Activated CD8-positive, alpha-beta memory T cell treated with anti-CD3 and anti-CD28 coated beads, Interleukin-2, amount 50 U/mL, for 24 hours (primary cell): ENCODE measurements at regions not wholly inside any gene's neighbourhood (a gene's known extent, or its start where the extent isn't known, plus 50 kb on each side); places are given as distances from the start of the nearest gene placed in this dataset.
"Not testable (repeated sequence)": the region's sequence is repeated elsewhere in the genome, so short reads cannot be mapped to it uniquely, and the experiment has no call there.

ENCODE experiments used
- DNase-seq: peaks from one replicate; pipeline ENCODE4 v3.0.0-alpha.2; 2020; ENCODE audit errors: extremely low read depth

DNA sequence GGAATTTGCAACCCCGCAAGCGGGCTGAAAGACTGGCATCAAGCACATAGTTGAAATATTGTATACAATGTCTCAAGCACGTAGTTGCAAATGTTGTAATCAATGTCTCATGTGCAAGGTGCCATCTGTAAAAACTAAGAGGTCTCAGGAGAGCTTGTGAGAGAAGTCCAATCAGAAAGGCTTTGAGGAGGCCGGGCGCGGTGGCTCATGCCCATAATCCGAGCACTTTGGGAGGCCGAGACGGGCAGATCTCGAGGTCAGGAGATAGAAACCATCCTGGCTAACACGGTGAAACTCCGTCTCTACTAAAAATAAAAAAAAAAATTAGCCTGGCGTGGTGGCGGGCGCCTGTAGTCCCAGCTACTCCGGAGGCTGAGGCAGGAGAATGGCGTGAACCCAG, 1414.7 kb downstream of the BRD1 start:
- not testable (repeated sequence) for DNase-seq

DNA sequence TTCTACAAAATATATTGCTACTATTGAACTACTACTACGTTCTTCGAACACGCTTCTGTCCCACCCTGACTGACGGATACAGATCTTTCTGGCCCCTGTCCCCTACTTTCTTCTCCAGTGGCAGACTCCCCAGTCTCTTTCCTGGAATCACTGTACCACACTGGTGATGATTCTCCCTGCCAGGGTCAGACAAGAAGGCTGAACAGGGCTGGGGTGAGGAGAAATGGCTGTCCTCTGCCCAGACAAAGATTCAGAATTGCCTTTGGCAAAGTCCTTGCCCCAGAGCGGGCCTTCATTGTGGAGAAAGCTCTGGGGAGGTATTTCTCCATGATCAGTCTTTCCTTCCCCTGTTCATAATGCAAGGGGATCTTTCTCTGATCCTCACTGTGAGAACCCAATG, 1417.1 kb downstream of the BRD1 start:
- DNase-seq: no peak

DNA sequence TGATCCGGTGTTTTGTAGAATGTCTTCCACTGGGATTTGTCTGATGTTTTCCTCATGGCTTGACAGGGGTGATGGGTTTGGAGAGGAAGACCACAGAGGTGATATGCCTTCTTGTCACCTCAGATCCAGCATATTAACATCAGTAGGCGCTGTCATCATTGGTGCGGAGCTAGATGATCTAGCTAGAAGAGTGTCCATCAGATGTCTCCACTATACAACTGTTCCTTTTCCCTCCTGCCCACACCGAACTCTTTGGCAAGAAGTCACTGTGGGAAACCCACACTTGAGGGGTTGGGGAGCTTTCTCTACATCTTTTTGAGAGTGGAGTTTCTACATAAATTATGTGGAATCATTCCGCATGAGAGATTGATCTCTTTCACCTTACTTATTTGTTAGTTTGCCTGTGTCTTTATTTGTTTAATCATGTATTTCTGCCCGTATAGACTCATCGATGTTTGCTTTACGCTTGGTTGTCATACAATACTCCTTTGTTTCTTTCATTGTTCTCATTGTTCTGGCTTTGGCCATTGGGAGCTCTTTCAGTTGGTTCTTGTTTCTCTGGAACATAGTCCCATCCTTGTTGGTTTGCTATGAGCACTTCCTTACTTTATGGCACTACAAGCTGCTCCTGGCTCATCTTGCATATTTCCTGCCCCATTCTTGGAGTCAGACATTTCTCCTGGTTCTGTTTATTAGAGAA, 1420.3 kb downstream of the BRD1 start:
- DNase-seq: no peak

DNA sequence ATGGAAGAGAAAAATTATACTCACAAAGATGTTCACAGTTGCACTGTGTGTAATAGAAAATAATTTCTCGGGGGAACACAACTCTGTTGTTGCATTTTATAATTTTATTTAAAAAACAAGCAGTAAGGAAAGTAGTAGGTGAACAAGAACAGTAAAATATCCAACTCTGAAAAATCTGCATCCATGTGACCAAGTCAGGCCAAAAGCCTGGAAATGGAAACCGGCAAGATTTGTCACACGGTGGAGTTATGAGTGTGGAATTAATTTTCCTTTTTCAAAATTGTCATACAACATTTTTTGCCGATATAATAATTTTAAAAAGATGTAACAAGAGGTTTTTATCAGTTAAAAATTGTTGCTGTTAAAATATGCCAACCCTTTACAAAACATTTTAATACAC, 1421.5 kb downstream of the BRD1 start:
- no peak for DNase-seq

DNA sequence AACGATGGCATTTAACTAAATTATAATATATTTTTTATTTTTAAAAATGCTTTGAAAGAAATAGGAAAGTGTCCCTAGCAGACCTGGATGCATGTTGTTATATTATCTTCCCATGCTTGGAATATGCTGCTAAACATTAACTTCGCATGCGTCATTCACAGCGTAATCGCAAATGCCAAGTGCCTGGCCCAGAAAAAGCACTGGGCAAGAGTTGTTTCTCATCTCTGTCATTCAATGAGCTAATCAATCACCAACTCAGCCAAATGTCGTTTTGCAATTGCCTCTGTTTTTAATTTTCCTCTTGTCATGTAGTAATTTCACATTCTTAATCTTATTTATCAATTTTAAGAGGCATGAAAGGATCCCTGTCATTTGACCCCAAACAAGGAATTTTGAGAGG, 1421.9 kb downstream of the BRD1 start:
- no peak for DNase-seq

DNA sequence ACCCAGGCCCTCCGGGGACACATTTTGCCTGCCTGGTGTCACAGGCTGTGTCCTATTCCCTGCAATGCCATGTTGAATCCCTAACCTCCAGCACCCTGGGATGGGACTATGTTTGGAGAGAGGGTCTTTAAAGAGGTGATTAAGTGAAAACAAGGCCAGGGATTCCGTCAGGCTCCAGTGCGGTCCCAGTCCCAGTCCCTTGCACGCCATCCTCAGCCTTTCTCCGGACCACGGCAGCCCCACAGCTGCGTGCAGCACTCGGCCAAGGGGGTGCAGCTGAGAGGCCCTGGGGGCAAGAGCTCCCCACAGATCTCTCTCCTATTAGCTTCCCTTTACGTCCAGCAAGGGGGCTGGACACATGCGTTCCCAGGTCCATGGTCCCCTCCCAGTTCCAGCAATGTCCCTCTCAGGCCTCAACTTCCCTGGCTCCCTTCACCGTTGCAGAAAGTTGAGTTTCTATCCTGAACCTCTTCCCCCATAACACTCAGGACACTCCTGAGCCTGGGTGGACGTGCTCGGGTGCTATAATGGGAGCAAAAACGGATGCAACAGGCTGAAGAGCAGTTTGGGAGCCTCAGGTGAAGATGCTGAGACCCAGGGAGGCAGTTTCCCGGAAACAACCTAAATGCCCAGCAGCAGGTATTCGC, 1422.7 kb downstream of the BRD1 start:
- DNase-seq: no peak

DNA sequence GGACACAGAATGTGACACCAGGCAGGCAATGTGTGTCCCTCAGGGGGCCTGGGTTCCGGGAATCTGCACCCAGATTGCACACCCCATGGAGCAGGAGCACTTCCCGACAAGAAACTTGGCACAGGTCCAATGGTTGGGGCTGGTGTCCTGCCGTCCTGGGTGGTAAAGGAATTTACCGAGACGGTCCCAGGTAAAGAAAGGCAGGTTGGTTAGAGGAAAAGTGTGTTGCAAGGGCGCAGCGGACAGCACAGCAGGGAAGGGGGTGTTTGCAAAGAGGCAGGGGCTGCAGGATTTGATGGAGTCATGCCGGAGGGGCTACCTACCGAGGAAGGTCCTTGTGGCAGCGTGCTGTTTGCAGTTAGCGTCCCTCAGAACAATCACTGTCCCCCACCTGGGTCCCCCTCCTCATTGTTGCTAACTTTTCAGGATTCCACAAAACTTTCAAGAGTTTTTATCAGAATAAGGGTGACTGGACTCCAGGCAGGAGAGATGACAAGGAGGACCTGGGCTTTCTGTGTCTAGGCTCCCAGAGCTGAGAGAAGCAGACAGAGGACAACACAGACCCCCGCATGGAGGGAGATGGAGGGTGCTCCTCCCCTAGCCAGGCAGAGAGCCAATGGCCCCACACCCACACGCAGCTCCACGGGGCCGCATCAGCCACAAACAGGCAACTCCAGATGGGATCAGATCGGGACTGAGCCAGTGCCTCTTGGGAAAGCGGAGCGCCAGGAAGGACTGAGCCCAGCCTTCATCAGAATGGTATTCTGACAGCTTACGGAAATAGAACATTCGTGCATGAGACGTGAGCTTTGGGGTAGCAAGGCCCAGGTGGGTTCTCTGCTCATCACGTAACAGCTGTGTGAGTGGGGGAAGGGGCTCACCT, 1423.9 kb downstream of the BRD1 start:
- DNase-seq: no peak

DNA sequence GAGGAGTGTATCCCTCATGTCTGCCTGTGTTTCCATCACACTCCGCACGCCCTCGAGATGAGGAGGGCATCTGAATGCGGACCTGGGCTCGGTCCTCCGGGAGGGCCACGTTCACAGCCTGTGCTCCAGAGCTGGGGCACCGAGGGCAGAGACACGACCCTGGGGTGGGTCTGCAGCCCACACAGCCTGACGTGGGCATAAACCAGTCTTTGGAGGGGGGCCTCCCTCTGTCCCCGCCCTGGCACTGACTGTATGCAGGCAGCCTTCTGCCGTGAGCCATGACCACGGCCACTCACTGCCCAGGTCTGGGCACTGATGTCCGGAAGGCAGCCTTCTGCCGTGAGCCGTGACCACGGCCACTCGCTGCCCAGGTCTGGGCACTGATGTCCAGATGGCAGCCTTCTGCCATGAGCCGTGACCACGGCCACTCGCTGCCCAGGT, 1425.1 kb downstream of the BRD1 start:
- no peak for DNase-seq

DNA sequence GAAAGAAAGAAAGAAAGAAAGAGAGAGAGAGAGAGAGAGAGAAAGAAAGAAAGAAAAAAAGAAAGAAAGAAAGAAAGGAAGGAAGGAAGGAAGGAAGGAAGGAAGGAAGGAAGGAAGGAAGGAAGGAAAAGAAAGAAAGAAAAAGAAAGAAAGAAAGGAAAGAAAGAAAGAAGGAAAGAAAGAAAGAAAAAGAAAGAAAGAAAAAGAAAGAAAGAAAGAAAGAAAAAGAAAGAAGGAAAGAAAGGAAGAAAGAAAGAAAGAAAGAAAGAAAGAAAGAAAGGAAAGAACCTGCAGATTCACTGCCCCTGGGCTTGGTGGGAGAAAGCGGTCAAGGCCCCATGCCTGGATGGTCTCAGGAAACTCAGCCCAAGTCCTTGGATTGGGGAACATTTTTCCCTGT, 1426.2 kb downstream of the BRD1 start:
- not testable (repeated sequence) for DNase-seq

DNA sequence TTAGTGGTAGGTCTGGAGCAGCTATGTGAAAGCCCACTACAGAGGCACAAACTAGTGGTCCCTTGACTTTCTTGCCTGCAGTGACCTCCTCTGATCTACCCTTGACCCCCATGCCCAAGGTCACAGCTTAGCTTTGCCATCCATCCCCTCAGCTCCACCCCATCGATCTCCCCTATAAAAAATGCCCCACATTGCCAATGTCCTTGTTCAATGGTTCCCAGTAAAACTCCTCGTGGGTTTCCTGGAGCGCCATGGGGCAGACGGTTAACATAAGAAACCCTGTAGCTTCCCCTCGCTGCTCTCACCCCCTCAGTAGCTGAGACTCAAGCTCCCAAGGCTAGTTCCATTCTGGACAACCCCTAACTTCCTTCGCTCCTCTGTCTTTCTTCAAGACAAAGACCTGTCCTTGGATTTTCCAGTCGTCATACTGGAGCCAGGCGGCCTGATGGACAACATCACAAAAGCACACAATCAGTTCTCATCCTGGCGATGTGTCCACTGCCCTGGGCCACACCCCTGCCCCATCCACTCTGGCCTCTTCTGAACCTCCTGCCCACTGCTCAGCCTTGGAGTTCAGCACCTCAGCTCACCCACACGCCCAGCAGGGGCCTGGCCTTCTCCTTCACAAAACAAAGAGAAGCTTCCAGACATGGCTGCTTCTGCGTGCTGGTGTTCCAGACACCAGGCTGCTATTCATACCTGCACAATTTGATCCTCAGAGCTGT, 1429.3 kb downstream of the BRD1 start:
- DNase-seq: no peak

DNA sequence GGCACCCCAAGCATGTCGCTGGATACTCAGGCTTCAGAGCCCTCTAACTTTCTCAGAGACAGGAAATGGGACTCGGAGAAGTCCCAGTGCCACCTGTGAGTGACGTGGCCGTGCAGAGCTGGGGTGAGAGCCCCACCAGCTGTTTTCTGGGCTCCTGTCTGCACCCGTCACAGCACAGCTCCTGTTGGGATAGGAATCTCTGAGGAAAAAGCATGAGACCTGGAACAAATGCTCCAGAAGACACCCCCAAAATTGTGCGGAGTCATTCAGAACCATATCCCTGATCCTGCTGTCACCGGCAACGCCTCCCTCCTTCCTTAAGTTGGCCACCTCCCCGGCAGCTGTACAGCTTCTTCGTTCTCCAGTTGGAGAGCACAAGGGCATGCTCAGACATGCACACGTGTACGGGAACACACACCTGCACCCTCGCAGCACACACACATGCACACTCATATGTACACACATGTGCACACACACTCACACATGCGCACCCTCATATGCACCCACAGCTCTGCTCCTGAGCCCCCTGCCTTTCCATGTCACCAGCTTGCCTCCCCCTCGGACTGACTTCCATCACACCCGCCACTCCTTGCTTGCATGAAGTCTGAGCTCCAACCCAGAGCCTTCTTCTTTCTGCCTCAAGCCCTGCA, 1430.0 kb downstream of the BRD1 start:
- no peak for DNase-seq

DNA sequence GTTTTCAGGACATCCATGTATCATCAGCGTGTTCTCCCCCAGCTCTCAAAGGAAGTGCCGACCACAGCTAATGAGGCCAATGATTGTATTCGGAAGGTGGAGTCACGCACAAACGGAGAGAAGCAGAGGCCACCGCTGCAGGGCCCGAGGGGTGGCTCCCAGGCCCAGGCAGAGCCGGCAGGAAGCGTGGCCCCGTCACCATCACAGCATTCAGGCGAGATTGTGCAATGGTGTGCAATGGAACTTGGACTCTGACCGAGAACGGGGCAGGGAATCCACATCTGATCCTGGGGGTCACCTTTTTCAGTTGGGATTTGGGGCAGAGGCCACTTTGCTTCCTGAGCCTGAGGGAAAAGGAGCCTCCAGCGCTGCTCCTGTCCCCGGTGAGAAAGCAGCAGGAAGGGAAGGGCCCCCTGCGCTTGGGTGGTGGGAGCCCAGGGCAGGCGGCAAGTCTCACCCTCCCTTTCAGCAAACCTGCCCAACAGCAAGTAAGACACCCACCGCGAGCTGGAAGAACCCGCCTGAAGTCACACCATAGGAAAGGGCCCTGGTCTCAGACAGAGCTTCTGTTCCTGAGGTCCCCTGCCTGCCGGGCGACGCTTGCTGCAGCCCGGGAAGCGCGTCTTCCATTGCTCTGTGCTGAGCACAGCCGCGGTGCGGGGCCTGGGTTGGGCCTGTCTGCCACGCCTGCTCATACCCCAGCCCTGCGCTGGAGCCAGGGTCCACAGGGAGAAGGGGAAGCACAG, 1430.7 kb downstream of the BRD1 start:
- no peak for DNase-seq

DNA sequence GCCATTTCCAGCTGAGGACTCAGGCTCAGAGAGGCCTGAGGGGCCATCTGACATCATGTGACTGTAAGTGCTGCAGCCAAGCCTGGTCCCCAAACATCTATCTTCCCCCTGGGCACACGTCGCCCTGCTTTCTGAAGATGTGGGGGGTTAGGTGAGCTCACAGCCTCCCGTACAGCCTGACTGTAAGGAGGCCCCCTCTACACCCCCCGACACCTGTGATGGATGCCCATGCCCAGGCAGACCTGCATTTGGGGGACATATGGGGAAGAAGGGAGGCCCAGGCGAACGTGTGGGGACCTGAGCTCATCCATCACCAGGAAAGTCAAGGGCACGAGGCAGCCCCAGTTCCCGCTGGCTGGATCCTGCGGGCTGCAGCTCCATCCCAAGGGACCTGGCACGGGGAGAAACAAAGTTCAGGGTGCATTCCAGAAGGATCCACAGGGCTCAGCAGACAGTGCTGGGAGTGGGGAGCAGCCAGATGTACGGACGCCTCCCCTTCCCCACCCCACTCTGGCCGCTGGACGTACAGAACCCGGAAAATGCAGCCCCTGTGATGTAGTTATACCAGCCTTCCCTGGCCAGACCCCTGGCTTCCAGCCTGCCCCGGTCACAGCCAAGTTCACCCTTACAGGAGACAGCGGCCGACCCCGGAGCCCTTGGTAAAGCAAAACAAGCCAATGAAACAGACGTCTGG, 1431.4 kb downstream of the BRD1 start:
- DNase-seq: no peak

DNA sequence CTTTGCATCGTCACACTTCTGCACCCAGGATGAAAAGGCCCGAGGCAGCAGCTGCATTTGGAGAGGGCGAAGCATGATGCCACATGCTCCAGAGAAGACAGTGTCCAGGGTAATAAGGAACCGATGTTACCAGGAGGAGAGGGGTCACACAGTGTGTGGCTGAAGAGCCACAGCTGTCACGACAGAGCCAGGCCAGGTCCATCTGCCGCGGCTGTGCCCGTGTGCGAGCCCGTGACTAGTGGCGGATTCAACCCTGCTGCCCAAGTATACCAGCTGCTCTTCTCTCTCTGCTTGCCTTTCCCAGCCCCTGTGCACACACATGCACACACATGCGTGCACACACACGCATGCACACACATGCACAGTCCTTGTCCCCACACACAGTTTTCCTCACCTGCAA, 1432.5 kb downstream of the BRD1 start:
- no peak for DNase-seq

DNA sequence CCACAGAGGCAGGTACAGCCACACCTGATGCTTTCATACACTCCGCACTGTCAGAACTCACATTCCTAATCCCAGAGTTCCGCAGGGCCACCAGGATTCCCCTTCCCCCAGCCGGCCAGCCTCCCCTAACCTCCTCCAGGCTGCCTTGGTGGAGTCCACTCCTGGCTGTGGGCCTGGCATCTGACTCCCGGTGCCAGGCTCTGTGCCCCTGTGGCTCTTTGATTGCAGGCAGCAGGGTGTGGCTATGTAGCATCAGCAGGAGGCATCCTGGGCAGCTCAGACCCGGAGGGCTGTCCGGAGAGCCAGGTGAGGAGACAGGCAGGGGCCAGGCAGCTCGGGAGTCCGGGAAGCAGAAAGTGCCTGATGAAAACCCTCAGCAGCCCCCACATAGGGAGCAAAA, 1432.9 kb downstream of the BRD1 start:
- DNase-seq: no peak

DNA sequence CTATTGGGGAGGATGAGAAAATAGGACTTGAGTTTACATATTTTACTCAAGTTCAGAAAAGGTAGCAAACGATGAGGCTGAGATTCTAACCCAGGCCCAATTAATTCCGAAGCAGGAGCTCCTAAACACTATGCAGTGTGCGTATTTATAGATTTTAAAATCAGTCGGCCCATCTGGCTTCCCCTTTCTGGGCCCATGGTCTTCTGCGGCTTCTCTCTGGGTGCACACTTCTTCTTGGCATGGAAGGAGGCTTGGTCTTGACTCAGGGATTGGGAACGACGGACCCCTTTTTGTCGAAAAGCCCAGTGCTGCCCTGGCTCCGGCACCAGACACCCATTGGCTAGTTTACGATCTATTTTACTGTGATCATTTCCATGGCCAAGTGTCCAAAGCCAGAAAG, 1433.8 kb downstream of the BRD1 start:
- DNase-seq: no peak

DNA sequence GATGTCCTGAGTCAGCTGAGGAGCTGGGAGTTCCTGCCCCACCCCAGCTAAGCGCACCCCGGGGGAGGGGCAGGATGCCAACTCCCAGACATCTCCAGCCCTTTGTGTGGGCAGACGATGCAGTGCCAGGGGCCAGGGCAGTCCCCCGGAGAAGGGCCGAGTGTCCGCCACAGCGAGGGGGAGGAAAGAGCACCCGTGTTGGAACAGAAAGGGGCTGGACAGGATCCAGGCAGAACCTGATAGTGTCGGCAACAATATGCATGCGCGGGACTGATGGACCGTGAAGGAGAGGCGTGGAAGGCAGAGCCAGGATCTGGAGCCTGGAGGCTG, 1434.7 kb downstream of the BRD1 start:
- DNase-seq: no peak

DNA sequence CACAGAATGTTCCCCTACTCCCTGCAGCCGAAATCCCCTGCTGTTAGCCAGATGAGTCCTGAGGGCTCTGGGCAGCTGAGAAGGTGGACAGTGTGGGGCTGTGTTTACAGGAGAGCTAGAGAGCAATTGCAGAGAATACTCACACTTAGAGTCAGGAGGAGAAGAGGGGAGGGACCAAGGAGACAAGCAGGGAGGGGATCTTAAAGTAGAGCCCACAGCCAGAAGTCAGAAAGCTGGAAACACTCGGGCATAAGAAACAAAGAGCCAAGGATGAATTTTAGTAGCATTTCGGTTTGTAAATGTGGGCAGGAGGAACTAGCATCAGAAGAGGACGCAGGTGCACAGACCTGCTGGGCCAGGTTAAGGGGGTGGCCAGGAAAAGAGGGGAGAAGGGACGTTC, 1435.9 kb downstream of the BRD1 start:
- DNase-seq: no peak

DNA sequence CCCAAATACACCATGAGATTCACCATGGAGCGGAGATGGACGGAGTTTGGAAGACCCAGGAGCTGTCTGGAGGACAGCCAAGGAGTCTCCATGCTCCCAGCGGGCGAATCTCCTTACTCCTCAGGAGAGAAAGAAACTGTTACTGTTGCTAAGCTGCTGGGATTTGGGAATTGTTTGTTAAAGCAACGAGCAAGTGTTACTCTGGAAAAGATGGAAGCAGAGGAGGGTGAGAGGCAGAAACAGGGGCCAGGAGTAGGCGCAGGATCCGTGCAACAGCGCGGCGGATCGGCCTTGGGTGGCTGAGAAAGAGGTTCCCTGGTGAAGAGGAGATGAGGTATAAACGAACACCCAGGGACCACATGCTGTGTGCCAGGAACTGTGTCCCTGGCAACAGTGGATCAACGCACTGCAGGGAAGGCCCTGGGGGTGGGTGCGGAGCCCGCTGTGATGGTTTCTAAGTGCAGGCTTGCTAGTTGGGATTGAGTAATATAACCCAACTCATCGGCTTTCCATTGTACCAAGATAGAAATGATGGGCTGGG, 1436.4 kb downstream of the BRD1 start:
- DNase-seq: no peak

DNA sequence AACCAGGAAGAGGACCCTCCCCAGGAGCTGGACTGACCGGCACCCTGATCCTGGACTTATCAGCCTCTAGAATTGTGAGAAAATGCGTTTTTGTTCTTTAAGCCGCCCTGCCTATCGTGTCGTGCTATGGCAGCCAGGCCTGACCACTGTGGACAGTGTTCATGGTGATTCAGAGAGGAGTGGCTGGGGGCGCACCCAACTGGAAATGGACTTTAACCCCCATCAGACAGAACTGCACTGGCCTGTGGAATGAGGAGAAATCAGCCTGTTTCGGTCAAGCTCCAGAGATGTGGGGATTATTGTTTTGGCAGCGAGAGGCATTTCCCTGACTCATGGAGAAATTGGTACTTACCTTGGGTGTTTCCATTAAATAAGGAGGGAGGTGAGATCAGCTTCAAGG, 1437.8 kb downstream of the BRD1 start:
- DNase-seq: no peak
